Adrenal gland (tissue), 9 donors: ENCODE measurements at regions not wholly inside any gene's neighbourhood (a gene's known extent, or its start where the extent isn't known, plus 50 kb on each side); places are given as distances from the start of the nearest gene placed in this dataset.

Experiments used
- DNase-seq, 7 donors: peaks; one replicate each; pipeline ENCODE4 v3.0.0-alpha.2; 2019 to 2020
- H3K27ac ChIP-seq, 5 donors: fragments of 200-600 bp; sonication (generic) in 4 of 5; 1 replicate in 3 of 5; 2 replicates in 2 of 5; pipeline versions ENCODE4 v1.5.1 to v1.8.0; 2016 to 2020; ENCODE audit warnings: mild to moderate bottlenecking in 1 of 5
- H3K27me3 ChIP-seq: fragments of 200-600 bp; 2 replicates; pipeline ENCODE4 v1.8.0; 2021
- H3K36me3 ChIP-seq, 2 donors: fragments of 200-600 bp; replicated peaks in 1 of 2; 1 replicate in 1 of 2; 2 replicates in 1 of 2; pipeline versions ENCODE4 v1.5.1 to v1.8.0; 2018 to 2022
- H3K4me1 ChIP-seq, 2 donors: fragments of 200-600 bp; replicated peaks in 1 of 2; 1 replicate in 1 of 2; 2 replicates in 1 of 2; pipeline versions ENCODE4 v1.5.1 to v1.8.0; 2018 to 2021
- H3K4me3 ChIP-seq, 4 donors: fragments of 200-600 bp; sonication (generic) in 3 of 4; one replicate each; pipeline ENCODE4 v1.5.1; 2016 to 2018
- H3K9me3 ChIP-seq, 3 donors: fragments of 200-600 bp; sonication (generic) in 1 of 3; replicated peaks in 1 of 3; 1 replicate in 2 of 3; 2 replicates in 1 of 3; pipeline versions ENCODE4 v1.5.1 to v1.8.0; 2016 to 2021
- CTCF ChIP-seq, 6 experiments: fragments of 450-650 bp in 4 of 6; fragments of 200-600 bp in 2 of 6; sonication (generic) in 1 of 6; IDR thresholded peaks; 1 replicate in 5 of 6; 2 replicates in 1 of 6; pipeline versions ENCODE4 v1.5.1 to v1.8.0; 2016 to 2021; ENCODE audit warnings: antibody characterized with exemption in 6 of 6, mild to moderate bottlenecking in 2 of 6, moderate library complexity in 1 of 6
- POLR2A ChIP-seq, 2 donors: fragments of 450-650 bp; IDR thresholded peaks; one replicate each; pipeline ENCODE4 v1.6.1; 2017; ENCODE audit warnings: antibody characterized with exemption in 2 of 2, mild to moderate bottlenecking in 2 of 2, moderate library complexity in 1 of 2
- WGBS, 4 donors: extraction: QIAGEN DNeasy Blood & Tissue Kit in 2 of 4; methylation state at CpG; one replicate each; pipeline versions ENCODE4 v1.1.5 to v1.1.7; 2013 to 2017; 5-methylcytosine and 5-hydroxymethylcytosine counted together
- intact Hi-C, 2 donors: fragments of 100-400 bp; cut with DNase I; formaldehyde crosslinking; loops; one replicate each; pipeline versions ENCODE4 v1.14.1 to v1.15.0; 2022 to 2023
- donor health status: healthy with polysubstance abuse.
- donor health status: Bipolar disorder and iron deficiency.
- donor health status: DM: yes; HTN: yes; CAD: no.
- donor health status: DM: no; HTN: no; CAD: no.
- donor health status: DM: no; HTN: no; CAD: no.

DNA sequence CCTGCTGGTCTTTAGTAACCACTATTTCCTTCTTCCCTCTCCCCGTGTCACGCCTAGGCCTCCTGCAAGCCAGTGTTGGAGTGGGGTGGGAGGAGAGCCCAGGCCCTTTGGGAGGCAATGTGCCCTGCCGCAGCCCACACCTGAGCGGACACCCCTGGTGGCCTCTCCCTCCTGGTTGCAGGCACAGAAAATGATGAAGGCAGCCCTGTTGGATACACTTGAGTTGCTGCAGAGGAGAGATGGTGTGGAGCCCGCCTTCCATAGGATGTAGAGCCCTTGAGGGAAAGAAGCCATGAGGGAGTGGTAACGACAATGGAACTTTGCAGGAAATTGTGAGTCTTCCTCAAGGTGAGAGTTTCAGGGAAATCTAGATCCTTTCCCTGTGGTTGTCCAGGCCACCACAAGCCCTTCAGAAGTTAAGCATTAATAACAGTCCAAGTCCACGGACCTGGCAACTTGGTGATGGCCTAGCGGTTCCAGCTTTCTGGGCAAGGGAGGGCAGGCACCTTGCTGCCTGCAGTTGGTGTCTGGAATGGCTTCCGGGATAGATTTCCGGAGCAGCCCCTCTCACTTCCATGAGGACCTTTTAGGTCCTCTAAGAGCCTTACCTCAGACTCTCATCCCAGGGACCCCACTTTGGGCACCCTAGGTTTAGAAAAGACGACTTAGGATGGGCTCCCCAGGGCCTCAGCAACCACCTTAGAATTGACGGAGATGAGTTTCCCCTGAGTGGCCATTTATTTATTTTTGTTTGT lies 67.3 kb upstream of the NXT1 start:
- H3K9me3 ChIP-seq, result no peaks in the 10 kb centered on the region
- TF ChIP-seq POLR2A (IDR thresholded peaks at IDR 0.05) (no peak), CTCF (IDR thresholded peaks at IDR 0.05) (no peak)
- no peaks in the 10 kb centered on the region for H3K27me3 ChIP-seq
- H3K4me1 ChIP-seq, result no peaks in the 10 kb centered on the region
- no peaks in the 10 kb centered on the region for H3K36me3 ChIP-seq
- intact Hi-C loops, result no loop called here
- WGBS, 4 donors, result 83 to 86% (median 84%) methylated on average over 8 to 12 of the region's 12 CpGs
- peak in 1 of 7 donors; percentile 10 for DNase-seq
- H3K27ac ChIP-seq, result no peak overlapping the region
- H3K4me3 ChIP-seq, result no peak overlapping the region

DNA sequence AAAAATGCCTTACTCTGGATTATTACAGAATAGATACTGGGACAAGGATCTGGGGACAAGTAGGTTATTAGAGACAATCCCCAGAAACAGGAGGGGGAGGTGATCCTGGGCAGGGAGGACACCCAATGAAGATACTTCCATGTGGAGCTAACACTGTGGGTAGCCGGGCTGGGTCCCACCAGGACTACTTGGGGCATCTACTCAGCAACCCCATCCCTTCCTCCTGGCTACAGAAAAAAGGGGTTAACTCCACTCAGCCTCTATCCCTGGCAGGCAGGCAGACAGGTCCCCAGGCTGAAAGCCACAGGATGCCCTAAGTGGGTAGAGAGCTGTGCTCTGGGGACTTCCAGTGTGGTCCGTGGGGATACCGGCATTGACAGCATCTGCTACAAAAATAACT lies 68.0 kb upstream of the NXT1 start:
- peak in 1 of 7 donors; percentile 35 for DNase-seq
- TF ChIP-seq POLR2A (IDR thresholded peaks at IDR 0.05), result no peak
- TF ChIP-seq CTCF (IDR thresholded peaks at IDR 0.05), result no peak
- Histone ChIP-seq H3K27me3 (no peaks in the 10 kb centered on the region), H3K27ac (no peak overlapping the region), H3K4me1 (no peaks in the 10 kb centered on the region), H3K4me3 (no peak overlapping the region), H3K9me3 (no peaks in the 10 kb centered on the region), H3K36me3 (no peaks in the 10 kb centered on the region)
- intact Hi-C loops, result no loop called here
- WGBS, 4 donors, result 80 to 86% (median 83%) methylated on average over 3 of the region's 3 CpGs

DNA sequence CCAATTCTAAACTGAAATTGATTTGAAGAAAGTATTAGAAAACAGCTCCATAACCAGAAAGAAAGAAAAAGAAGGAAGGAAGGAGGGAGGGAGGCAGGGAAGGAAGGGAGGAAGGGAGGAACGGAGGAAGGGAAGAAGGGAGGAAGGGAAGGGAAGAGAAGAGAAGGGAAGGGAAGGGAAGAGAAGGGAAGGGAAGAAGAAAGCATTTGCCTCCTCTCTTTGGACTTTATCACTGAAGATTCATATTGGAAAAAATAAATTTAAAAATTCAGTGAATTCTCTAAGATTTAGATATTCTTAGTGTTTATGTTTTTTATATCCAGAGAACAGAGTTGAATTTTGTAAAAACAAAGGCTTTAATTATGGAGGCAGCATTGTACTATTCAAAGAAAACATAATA lies 68.5 kb upstream of the NXT1 start:
- intact Hi-C loops, result no loop called here
- DNase-seq, result no peak
- TF ChIP-seq CTCF (IDR thresholded peaks at IDR 0.05), result no peak
- TF ChIP-seq POLR2A (IDR thresholded peaks at IDR 0.05), result no peak
- 40 to 55% (median 48%) methylated on average over 1 of the region's 1 CpG for WGBS, 4 donors
- Histone ChIP-seq H3K36me3 (no peaks in the 10 kb centered on the region), H3K27ac (no peak overlapping the region), H3K27me3 (no peaks in the 10 kb centered on the region), H3K4me1 (no peaks in the 10 kb centered on the region), H3K9me3 (no peaks in the 10 kb centered on the region), H3K4me3 (no peak overlapping the region)

GRCh38 chr20:23279836-23280235 lies 70.8 kb upstream of the NXT1 start:
- Histone ChIP-seq H3K4me1 (no peaks in the 10 kb centered on the region), H3K4me3 (no peak overlapping the region), H3K9me3 (no peaks in the 10 kb centered on the region), H3K27ac (no peak overlapping the region), H3K36me3 (no peaks in the 10 kb centered on the region), H3K27me3 (no peaks in the 10 kb centered on the region)
- intact Hi-C loops, result no loop called here
- no peak for TF ChIP-seq CTCF (IDR thresholded peaks at IDR 0.05)
- TF ChIP-seq POLR2A (IDR thresholded peaks at IDR 0.05), result no peak
- WGBS, 4 donors, result 88 to 92% (median 91%) methylated on average over 7 of the region's 7 CpGs
- no peak for DNase-seq
